AG04449 (cell line): ENCODE measurements at regions not wholly inside any gene's neighbourhood (a gene's known extent, or its start where the extent isn't known, plus 50 kb on each side); places are given as distances from the start of the nearest gene placed in this dataset.

ENCODE experiments used
- CTCF ChIA-PET: fragments of 350-600 bp; formaldehyde crosslinking; extraction: SDS; loops from one replicate; lab custom pipeline; 2021; ENCODE audit warnings: antibody characterized with exemption; lab: Yijun Ruan, JAX
- POLR2A ChIA-PET: fragments of 400-600, 350-600 bp; formaldehyde crosslinking; extraction: SDS; loops from one replicate; lab custom pipeline; 2020; ENCODE audit warnings: antibody characterized with exemption, inconsistent platforms; lab: Yijun Ruan, JAX
- DNase-seq: peaks from one replicate; pipeline ENCODE4 v3.0.0-alpha.2; 2010; ENCODE audit warnings: low read depth, low spot score
- H3K4me3 ChIP-seq: 2 replicates; pipeline ENCODE4 v1.5.1; 2011; ENCODE audit warnings: low read depth, mild to moderate bottlenecking, control low read depth, low read length
- CTCF ChIP-seq: IDR thresholded peaks from one replicate; pipeline ENCODE4 v1.5.1; 2011; ENCODE audit warnings: mild to moderate bottlenecking, moderate library complexity, low read length, control low read depth, inconsistent platforms; ENCODE audit not compliant: insufficient read depth; ENCODE audit errors: missing control alignments

- ChIA-PET CTCF (no interaction called here), POLR2A (no interaction called here)
- no peak overlapping the region for H3K4me3 ChIP-seq
- DNase-seq, result no peak
- no peak for TF ChIP-seq CTCF
These were observed 141.9 kb upstream of the DLX2 start for GRCh38 chr2:172244419-172245130.

- ChIA-PET CTCF (interaction anchor here (9.6 kb wide), 1 partner anchor 215 kb away, joined by 66 read pairs; no protein-coding TSS in a partner anchor), POLR2A (no interaction called here)
- H3K4me3 ChIP-seq, result no peak overlapping the region
- TF ChIP-seq CTCF, result no peak
- DNase-seq, result no peak
These were observed 143.9 kb upstream of the DLX2 start for GRCh38 chr2:172246649-172247048.

GRCh38 chr2:172247203-172247602 is 144.5 kb upstream of the DLX2 start:
- TF ChIP-seq CTCF, result no peak
- CTCF ChIA-PET, result interaction anchor here (9.6 kb wide), 1 partner anchor 215 kb away, joined by 66 read pairs; no protein-coding TSS in a partner anchor
- no peak for DNase-seq
- POLR2A ChIA-PET, result no interaction called here
- H3K4me3 ChIP-seq, result no peak overlapping the region

- POLR2A ChIA-PET, result interaction anchor here (0.8 kb wide), 1 partner anchor 15 kb away, joined by 3 read pairs; no protein-coding TSS in a partner anchor
- DNase-seq, result no peak
- no peak for TF ChIP-seq CTCF
- CTCF ChIA-PET, result interaction anchor here (1.1 to 9.6 kb wide), 5 partner anchors 10 to 214 kb away, joined by 3 to 66 read pairs (median 4); no protein-coding TSS in a partner anchor
- no peak overlapping the region for H3K4me3 ChIP-seq
These were observed 145.7 kb upstream of the DLX2 start for GRCh38 chr2:172248381-172248780.

GRCh38 chr2:172248785-172249187 is 146.1 kb upstream of the DLX2 start:
- no peak for TF ChIP-seq CTCF
- DNase-seq, result no peak
- CTCF ChIA-PET, result interaction anchor here (1.1 to 9.6 kb wide), 5 partner anchors 10 to 213 kb away, joined by 3 to 66 read pairs (median 4); no protein-coding TSS in a partner anchor
- no peak overlapping the region for H3K4me3 ChIP-seq
- POLR2A ChIA-PET, result interaction anchor here (0.8 kb wide), 1 partner anchor 16 kb away, joined by 3 read pairs; no protein-coding TSS in a partner anchor

GRCh38 chr2:172249334-172249733 is 146.6 kb upstream of the DLX2 start:
- no peak overlapping the region for H3K4me3 ChIP-seq
- DNase-seq, result no peak
- ChIA-PET CTCF (interaction anchor here (1.1 to 9.6 kb wide), 5 partner anchors 8 to 213 kb away, joined by 3 to 66 read pairs (median 4); no protein-coding TSS in a partner anchor), POLR2A (interaction anchor here (1.2 kb wide), 1 partner anchor 18 kb away, joined by 4 read pairs; no protein-coding TSS in a partner anchor)
- no peak for TF ChIP-seq CTCF
